SK-N-MC (cell line): ENCODE measurements at regions not wholly inside any gene's neighbourhood (a gene's known extent, or its start where the extent isn't known, plus 50 kb on each side); places are given as distances from the start of the nearest gene placed in this dataset.

Experiments used
- EZH2 ChIP-seq: fragments of 200-600 bp; sonication (generic); IDR thresholded peaks from one replicate; pipeline ENCODE4 v1.6.1; 2017; ENCODE audit warnings: antibody characterized with exemption
- POLR2AphosphoS5 ChIP-seq: IDR thresholded peaks from 2 replicates; pipeline ENCODE4 v1.6.1; 2012; ENCODE audit warnings: mild to moderate bottlenecking, low read depth, low read length, borderline replicate concordance

DNA sequence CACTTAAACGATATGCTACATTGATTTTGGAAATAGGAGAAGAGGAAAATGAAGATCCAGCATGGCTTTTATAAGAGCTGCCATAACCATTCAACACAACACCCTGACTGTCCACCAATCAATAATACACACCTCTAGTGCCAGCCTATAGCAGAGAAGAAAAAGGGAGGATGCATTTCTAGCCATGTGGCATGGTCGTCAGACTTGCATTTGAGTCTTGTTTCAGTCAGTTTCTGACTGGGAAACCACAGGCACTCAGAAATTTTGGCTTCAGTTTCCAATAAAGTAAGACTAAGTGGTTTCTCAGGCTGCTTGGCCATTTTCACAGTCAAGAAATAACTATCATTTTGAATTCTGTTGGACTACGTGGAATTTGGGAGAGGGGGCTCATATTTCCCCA is 523.5 kb upstream of the LRRC4C start:
- TF ChIP-seq POLR2AphosphoS5 (no peak), EZH2 (no peak)
